ENCODE measurements at regions not wholly inside any gene's neighbourhood (a gene's known extent, or its start where the extent isn't known, plus 50 kb on each side); places are given as distances from the start of the nearest gene placed in this dataset.
A peak's percentile ranks its signal among the peaks of the same experiment; 100 is the strongest.

GRCh38 chr4:56240554-56241174, 146.6 kb downstream of the AASDH start:
- no peak for DNase-seq

- DNase-seq: no peak
Measured at GRCh38 chr4:56238251-56238650, 149.0 kb downstream of the AASDH start.

DNA sequence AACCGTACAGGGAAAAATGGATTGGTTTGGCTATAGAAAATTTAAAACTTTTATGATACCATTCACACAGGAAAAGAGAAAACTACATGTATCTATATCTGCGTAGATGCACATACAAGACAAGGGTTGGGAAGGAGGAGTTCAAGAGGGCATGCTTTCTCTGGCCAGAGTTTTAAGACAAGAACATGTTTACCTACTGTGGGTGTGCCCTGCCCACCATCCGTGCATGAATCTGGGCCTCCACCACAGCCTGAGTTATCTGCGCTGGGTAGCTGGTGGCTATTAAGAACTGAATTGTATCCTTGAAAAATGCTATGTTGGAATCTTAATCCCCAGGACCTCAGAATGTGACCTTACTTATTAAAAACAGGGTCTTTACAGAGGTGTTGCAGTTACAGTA, 151.6 kb downstream of the AASDH start:
- no peak for DNase-seq

- DNase-seq: no peak
Measured at GRCh38 chr4:56235011-56235410, 152.3 kb downstream of the AASDH start.

GRCh38 chr4:56234098-56234497, 153.2 kb downstream of the AASDH start:
- DNase-seq: no peak

DNA sequence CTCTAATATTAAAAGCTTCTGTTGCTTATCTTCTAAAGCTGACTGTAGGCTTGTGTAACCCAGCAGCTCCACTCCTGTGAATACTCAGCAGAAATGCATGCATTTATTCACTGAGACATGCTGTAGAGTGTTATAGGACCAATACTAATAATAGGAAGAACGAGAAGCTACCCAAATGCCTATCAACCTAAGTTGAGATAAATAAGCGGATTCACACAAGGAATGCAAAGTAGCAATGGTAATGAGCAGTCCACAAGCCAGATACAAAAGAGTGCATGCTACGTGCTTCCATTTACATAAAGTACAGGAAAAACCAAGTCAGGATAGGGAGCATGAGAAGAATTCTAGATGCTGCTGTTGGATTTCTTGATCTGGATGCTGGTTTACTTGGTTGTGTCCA, 155.9 kb downstream of the AASDH start:
- DNase-seq: no peak

- no peak for DNase-seq
Measured at GRCh38 chr4:56229947-56230346, 157.3 kb downstream of the AASDH start.

GRCh38 chr4:56227301-56227835, 159.9 kb downstream of the AASDH start:
- no peak for DNase-seq

GRCh38 chr4:56226579-56226978, 160.7 kb downstream of the AASDH start:
- no peak for DNase-seq

DNA sequence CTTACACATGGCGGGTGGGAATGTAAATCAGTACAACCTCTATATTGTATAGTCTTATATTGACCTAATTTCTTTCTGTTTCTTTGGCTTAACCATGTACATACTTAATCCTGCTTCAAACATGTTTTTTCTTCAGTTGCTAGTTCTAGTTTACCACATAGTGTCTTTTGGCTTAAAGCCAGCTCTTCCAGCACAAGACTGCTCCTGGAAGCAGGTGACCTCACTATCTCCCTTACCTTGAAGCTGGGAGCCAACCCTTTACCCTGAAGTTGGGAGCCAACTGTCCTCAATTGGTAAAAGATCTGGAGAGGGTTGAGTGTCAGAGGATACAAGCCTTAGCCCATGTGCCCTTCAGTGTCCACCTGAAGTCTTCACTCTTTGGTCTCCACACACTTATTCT, 162.7 kb downstream of the AASDH start:
- no peak for DNase-seq

GRCh38 chr4:56222514-56222913, 164.8 kb downstream of the AASDH start:
- DNase-seq: no peak

DNA sequence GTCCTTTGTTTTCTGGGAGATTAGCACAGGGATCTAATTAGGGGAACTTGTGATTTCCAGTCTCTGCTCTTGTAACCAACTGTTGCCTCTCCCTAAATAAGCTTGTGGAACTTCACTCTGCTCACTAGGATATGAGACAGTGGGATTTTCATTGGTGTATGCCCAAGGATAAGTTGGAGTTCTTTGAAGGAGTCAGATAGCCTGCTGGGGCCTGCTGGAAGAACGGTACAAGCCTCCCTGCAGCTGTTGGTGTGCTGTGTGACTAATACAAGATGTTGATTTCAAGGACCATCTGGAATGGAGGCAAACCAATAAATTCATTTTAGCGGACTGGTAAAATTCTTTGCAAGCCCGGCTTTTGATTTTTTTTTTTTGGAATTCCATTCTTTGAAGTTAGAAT, 167.0 kb downstream of the AASDH start:
- peak in 1 of 2 experiments; percentile 10 for DNase-seq

DNA sequence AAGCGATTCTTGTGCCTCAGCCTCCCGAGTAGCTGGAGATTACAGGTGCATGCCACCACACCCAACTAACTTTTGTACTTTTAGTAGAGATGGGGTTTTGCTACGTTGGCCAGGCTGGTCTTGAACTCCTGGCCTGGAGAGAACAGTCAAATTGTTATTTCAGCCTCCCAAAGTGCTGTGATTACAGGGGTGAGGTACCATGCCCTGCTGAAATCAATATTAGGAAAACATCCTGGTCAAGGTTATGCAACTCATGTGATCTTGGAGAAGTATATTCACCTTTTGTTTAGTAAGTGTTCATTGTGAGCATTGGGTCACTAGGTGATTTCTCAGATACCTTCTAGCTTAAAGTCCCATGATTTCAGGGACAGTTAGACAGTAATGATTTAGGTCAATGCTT, 167.8 kb downstream of the AASDH start:
- DNase-seq: no peak

- DNase-seq: no peak
Measured at GRCh38 chr4:56218230-56218895, 168.9 kb downstream of the AASDH start.

- no peak for DNase-seq
Measured at GRCh38 chr4:56217343-56217890, 169.9 kb downstream of the AASDH start.

DNA sequence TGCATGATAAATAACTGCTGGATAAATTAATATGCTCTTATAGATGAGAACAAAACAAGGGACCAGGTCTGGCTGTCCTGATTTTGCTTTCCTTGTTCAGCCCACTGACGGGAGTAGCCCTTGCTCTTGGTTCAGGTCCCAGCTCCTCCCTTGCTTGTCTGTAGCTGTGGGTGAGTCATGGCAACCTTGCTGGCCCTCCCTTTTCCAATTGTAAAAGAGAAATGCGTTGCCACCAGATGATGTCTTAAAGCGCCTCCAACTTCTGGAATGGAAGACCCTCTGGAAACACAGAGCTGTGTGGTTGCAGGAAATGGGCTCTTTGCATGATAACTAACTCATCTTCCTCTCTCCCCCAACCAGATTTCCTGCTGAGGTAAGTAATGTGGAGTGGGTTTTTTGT, 171.4 kb downstream of the AASDH start:
- DNase-seq: no peak

GRCh38 chr4:56215141-56215783, 172.0 kb downstream of the AASDH start:
- no peak for DNase-seq

- no peak for DNase-seq
Measured at GRCh38 chr4:56213543-56213942, 173.7 kb downstream of the AASDH start.

GRCh38 chr4:56212774-56213173, 174.5 kb downstream of the AASDH start:
- DNase-seq: no peak

DNA sequence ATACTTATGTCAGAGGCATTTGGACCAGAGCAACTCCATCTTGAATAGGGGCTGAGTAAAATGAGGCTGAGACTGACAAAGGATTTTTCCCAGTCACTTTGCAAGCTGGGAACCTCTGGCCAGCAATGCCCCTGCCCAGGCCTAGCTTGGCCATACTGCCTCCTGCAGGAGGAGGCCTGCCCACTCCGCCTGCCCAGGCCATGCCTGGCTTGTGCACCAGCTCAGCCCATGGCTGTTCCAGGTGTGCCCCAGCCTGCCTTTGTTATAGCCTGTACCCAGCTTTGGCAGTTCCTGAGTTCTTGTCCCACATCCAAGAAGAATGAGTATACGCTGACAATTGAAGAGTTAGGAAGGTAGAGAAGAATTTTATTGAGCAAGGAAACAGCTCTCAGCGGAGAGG, 176.1 kb downstream of the AASDH start:
- DNase-seq: no peak

DNA sequence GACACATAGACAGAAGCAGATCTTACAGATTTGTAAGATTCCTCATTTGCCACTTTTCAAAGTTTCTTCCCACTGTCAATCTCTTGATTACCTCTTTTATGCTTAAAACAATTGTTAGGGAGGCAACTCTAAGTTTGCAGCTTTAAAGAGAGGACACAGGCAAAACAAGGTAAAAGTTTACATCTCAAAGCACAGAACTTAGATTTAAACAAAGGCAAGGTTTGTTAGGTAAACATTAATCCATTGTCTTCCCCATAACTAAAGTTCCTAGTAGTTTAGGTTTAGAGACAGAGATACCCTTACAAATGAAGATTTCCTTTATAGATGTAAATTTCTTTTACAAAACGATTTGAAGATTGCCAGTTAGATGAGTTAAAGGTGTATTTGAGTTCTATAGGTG, 176.9 kb downstream of the AASDH start:
- no peak for DNase-seq

- no peak for DNase-seq
Measured at GRCh38 chr4:56209767-56210166, 177.5 kb downstream of the AASDH start.

DNA sequence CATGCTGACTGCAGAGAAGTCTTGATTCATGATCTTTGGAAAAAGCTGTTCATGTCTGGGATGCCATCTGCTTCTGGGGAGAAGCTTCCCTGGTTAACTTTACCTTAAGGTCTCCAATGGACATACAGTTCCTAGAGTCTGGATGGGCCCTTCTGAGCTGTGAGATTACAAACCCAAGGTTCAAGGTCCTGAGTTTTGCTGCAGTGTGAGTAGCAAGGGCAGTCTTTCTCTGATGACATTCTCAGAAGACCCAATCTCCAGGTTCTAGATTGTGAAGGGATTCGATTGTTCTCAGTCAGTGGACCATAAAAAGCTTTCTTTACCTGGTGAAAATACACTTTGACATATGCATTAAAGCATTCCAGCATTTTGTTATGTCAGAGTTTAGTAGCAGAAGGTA, 179.2 kb downstream of the AASDH start:
- no peak for DNase-seq

- peak; percentile 11 to 41 for DNase-seq
Measured at GRCh38 chr4:56206258-56206657, 181.0 kb downstream of the AASDH start.
